GM18502 (cell line): ENCODE measurements at regions not wholly inside any gene's neighbourhood (a gene's known extent, or its start where the extent isn't known, plus 50 kb on each side); places are given as distances from the start of the nearest gene placed in this dataset.

ENCODE experiments used
- ATAC-seq: cut with Tn5 transposase; IDR thresholded peaks from one replicate; pipeline ENCODE4 v1.9.1; 2021; ENCODE audit warnings: mild to moderate bottlenecking; ENCODE audit not compliant: unreplicated experiment, poor library complexity

DNA sequence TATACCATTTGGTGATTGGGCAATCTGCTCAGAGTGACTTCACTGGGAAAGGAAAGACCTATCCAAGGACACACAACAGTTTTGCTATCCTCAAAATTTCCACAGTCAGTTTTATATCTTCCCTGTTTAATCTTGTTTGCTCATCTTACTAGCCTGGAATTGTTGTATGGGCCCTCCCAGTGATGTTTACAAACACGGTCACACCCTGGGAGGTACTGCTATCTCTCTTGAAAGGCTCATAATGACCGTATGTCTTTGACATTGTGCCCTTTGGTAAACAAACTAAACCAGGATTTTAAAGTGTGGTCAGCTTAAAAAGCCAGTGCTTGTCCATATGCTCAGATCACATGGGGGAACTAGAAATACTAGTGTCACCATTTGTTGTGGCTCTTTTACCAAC, 277.0 kb downstream of the CDH2 start:
- ATAC-seq: no peak

DNA sequence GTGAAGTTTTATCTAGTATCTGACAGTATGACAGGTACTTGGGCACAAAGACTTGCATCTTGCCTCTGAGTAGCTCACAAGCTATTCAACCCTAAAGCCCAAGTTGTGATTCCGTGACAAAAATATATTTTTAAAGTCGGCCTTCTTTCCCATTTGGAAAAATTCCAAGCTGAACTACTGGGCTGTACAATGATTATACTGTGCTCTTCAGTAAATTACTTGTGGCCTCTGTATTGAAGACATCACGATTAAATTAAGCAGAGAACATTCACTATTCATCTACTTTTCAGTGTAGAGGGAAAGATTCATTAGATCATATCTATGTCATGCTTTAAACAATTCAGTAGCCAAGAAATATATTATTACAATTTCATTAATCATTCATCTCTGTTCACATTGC, 282.2 kb downstream of the CDH2 start:
- ATAC-seq: no peak

DNA sequence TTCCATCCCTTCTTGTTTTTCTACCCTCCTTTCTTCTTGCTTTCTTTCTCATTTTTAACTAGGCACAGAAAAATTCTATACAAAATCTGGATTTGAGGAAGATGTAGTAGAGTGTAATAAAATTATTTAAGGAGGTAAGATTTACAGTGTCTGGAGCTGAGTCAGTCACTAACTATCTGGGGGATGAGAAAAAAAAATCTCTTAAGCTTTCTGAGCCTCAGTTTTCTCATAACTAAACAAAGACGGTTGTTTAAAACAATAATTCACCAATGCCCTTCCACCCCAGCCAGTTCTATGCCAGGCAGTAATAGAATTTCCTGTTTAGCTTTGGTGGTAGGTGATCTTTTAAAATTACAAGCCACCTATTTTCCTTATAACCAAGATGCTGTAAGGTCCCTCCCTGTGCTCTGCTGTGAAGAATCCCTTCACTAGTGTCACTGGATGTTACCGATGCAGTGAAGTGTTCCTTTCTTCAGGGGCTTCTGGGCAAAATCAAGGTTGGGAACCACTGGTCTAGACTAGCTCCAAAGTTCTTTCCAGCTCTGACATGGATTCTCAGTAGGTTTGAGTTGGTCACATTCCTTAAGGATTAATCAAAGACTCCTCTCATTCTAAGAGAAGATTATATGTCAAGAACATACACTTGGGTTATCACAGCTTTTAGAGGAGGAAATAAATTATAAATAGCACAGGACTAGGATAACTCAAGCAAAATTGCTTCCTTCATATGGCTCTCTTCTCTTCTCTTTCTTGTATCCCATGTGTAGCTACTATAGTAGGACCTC, 289.0 kb downstream of the CDH2 start:
- no peak for ATAC-seq

DNA sequence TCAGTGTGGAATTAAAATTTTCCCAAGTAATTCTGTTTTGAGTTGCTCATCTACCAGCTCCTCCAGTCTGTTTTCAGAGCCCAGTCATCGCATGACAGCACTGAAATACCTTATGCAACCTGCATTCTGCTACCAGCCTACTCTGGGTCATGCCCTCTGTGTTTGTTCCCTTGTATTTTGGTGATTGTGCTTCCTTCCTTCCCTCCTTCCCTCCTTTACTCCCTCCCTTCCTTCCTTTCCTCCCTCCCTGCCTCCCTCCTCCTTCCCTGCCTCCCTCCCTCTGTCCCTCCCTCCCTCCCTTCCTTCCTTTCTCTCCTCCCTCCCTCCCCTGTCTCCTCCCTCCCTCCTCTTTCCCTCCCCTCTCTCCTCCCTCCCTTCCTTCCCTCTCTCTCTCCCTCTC, 289.6 kb downstream of the CDH2 start:
- no peak for ATAC-seq

DNA sequence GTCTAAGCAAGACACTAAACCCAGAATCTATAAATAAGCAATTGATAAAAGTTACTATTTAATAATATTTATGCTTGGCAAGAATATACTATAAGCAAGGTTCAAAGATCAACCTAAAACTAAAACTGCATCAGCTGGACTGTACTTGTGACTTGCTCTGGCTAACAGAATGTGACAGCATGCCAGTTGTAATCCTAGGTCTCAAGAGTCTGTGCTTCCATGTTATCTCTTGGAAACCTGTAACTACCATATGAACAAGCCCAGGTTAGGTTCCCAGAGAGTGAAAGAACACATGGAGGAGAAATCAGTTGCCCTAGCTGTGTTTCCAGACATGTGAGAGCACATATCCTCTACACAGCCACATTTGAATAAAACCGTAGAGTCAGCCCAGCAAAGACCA, 297.4 kb downstream of the CDH2 start:
- ATAC-seq: no peak

DNA sequence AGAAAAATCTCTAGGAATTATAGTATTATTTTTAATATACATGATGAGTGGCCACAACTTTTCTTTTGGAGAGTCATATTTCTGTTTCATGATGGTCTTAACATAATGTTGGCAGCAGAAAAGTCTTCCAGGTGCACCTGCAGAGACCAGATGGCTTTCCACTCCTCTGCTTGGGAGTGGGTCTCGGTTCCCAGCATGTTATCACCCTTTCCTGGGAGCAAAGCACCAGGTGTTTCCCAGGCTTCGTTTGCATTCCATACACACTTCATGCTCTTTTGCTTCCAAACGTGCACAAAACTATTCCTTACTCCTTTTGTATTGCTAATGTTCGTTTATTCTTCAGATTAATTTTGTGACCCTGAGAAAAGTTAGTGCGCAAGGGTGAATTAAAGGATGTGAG, 305.2 kb downstream of the CDH2 start:
- no peak for ATAC-seq

DNA sequence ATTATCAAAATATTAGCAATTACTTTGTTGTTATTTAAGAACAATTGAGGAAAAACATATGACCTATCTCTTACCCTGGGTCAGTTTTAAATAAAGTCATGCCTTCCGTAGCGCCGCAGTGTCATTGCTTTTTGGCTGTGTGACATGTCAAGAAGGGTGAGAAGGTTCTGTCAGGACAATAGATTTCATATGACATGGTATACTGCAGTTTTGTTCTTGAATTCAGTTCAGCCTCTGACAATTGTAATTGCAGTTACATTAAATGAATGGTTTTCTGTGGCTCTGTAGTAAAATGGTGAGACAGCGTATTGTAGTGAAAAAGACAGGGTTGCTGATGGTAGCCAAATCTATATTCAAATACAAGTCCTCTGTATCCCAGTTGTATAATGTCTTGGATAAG, 307.2 kb downstream of the CDH2 start:
- no peak for ATAC-seq

DNA sequence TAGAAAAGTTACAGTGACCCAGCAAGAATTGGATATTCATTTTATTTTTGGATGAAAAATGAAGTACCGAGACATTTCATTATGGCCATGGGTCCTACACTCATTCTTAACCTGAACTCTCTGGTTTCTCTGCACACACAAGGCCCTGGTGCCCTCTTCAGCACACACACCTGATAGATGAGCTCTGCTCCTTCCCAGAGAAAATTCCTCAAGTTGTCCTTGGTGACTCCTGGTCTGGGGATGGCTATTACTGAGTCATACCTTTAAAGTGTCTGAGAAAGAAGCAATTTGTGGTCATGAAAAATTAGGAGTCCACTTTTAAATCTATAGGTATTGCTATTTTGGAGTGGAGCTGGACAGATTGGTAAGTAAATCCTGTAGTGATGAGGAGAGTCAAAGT, 311.5 kb downstream of the CDH2 start:
- ATAC-seq: no peak

DNA sequence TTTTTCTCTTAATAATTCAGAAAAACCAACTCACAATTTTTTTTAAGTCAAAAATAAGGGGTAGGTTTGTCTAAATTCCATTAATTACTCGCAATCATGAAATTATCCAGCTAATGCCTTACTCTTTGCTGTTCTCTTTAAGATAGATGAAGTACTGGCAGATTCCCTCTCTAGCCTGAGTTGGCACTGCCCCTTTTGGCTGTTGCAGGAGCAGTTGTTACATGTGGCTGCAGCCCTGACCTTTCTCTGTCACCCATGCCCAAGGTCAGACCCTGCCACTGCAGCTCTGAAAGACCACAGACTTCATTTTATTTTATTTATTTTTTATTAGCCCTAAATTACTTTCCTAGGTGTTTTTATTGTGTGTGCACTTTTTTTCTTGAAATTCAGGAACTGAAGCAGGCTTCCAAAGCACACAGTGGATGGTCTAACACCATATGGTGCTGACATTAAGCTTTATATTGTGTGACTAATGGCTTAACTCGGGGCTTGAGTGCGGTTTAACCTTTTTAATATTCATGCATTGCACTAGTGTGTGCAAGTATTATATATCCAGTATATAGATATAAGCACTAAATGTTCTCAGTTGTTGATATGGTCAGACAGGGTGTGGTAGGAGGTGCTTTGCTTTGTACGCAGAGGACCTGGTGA, 313.0 kb downstream of the CDH2 start:
- no peak for ATAC-seq

DNA sequence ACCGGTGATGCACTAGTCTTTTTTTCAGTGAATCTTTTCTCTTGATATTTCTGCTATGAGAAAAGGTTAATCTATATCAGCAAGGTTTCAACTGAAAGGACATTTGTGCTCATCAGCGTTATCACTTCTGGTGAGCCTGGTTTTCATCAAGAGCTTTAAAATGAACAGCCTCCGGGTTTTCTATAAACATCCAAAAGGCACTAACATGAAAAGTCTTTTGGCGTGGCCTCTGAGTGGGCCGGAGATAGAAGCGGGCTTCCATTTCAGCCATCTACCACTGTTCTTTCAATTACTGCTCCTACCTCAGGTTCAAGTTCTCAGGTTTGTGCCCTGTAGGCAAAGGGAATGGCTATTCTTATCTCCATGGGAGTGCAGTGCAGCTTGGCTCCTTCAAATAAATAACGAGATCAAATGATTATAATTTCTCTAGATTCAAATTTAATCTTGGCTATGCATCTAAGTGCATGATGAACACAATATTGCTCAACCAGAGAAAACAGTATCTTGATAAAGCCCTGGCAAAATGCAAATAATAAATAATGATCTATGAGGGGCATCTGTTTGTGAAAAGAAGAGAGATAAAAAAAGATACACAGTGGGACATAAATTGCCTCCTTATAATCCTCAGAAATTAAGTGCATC, 314.8 kb downstream of the CDH2 start:
- no peak for ATAC-seq

DNA sequence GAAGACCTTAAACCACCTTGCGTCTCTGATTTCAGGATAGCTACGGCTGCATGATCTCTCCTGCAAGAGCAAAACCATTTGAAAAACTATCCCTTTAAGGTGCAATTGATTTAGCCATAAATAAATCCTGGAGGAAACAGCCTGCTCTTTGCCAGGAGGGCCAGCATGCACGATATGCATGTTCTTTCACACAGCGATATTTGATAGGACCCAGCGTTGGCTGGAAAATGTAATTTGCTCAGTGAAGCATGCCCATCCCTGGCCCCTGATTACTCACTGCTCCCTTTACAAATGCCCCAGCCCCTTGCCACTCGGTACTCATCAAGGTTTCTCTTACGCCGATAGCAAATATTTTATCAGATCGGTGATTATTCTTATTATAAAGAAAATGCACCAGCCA, 315.4 kb downstream of the CDH2 start:
- ATAC-seq: no peak

DNA sequence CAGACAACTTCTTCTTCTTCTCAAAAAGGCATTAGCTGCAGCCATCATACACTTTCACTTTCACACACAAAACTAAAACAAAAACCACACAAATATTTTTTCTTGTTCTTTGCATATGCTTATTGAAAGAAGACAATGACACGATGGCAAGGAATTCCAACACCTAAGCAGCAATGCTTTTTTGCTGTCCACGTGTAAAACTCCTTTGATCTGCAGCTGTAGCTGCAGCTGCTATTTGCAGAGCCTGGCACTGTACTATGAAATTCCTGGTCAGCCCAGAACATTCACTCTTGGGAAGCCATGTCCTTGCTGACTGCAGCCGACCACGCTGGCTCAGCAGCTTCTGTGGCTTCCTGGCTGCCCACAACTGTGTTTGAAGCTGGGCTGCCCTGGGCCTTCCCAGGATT, 316.2 kb downstream of the CDH2 start:
- ATAC-seq: no peak

DNA sequence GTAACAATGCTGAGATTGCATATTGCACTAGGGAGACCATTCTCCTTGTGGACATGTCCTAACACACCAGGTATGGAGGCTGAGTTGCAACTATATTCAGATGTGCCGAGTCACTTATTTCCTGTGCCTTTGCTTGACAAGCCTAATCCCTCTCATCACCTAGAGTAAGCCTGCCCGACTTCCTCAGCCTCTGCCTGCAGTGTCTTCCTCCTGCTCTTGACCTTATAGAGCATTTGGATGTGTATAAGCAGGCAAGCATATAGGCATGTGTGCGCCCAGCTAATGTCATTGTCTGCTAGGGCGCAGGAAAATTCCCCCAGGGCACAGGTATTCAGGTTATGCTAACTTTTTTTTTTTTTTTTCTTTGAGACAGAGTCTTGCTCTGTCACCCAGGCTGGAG, 316.9 kb downstream of the CDH2 start:
- ATAC-seq: no peak

DNA sequence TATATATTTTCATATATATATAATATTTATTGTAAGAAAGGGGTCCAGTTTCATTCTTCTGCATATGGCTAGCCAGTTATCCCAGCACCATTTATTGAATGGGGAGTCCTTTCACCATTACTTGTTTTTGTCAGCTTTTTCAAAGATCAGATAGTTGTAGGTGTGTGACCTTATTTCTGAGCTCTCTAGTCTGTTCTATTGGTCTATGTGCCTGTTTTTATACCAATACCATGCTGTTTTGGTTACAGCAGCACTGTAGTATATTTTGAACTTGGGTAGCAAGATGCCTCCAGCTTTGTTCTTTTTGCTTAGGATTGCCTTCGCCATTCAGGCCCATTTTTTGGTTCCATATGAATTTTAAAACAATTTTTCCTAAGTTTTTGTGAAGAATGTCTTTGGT, 320.1 kb downstream of the CDH2 start:
- no peak for ATAC-seq

DNA sequence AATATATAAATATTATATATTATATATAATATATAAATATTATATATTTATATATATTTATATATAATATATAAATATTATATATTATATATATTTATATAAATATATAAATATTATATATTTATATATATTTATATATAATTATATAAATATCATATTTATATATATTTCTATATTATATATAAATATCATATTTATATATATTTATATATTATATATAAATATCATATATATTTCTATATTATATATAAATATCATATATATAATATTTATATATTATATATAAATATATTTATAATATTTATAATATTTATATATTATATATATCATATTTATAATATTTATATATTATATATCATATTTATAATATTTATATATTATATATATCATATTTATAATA, 321.4 kb downstream of the CDH2 start:
- no peak for ATAC-seq

DNA sequence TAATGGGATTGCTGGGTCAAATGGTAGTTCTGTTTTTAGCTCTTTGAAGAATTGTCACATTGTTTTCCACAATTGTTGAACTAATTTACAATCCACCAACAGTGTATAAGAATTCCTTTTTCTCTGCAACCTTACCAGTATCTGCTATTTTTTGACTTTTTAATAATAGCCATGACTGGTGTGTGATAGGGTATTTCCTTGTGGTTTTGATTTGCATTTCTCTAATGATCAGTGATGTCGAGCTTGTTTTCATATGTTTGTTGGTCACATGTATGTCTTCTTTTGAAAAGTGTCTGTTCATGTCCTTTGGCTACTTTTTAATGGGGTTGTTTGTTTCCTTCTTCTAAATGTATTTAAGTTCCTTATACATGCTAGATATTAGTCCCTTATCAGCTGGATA, 322.3 kb downstream of the CDH2 start:
- no peak for ATAC-seq

DNA sequence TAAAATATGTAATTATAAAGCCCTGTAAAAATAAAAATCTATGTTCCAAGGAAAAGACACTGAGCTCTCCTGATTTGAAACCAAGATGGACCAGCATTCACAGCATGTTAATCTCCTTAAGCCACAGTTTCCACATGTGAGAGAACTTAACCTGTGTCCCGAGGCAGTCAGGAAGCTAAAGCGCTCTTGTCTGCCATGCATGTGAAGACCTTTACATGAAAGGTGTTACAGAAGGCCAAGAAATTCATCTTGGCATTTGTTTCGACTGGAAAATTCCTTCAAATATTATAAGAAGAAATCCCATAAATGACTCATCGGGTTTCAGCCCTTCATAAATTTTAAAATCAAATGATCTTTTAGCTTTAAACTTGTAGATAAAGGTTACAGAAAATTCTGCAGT, 328.6 kb downstream of the CDH2 start:
- ATAC-seq: no peak

DNA sequence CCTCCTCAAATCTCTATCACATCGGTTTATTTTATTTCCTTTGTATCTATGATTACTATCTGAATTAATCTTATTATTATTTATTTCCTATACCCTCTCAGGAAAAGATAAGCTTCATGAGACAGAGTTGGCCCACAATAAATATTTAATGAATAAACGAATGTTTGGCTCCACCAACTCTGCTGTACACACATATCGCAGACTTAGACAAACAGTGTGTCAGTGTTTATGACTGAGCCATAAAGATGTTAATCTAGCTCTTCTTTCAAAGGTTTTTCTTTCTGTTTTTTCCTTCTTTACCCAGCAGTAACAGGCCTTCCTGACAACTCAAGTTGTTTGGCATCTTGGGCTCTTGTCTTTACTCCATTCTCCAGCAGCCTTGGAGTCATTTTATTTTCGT, 329.5 kb downstream of the CDH2 start:
- no peak for ATAC-seq

DNA sequence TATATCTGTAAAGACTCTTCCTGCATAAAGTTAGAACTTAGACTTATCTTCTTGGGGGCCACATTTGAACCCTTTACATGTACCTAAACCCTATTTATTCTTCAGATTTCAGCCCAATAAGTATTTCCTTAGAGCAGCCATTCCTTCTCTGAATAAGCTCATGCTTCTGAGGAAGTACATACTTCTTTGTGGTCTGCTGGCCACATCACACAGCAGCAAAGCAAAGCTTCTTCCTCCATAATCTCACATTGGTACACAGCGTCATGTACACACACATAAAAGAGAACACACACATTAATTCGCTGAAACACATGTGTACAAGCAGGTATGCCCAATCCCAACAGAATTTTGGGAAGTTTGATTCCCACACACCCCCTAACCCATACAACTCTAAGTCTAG, 331.0 kb downstream of the CDH2 start:
- no peak for ATAC-seq

DNA sequence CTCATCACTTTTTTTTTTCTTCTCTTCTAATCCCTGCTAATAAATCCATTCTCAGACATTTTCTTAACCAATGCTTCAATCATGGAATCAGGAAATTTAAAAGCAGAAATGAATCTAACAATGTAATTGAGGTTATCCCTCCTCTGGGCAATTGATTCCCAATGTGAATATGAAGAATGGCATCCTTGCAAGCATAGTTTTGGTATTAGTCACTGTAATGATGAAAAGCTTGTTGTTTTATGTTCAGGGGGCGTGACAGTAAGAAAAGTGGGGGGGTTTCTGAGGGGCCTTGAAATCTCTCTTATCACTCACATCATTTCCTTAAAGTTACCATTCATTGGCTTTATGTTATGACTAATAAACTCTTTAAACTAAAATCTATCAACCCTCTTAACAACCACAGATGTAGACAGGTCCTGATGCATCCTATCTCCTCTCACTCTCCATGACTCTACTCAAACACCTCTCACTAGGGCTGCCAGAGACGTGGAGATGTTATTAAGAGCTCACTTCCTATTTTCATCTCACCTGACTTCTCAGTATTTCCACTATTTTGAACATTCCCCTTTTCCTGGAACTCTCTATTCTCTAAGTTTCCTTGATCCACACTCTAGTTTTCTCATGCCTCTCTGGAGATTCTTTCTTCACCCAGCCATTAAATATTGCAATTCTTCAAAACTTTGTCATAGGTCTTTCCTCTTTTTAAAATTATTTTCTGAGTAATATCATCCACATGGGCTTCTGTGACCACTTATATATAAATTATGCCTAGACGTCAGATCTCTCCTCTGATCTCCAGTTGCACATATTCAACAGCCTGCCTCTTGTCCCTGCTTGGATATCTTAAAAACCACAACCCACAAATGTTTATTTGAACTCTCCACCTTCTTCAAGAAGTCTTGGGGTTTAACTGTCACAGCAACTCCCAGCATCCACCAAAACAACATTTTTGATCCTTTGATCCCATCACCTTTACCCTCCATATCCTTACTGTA, 332.9 kb downstream of the CDH2 start:
- no peak for ATAC-seq

DNA sequence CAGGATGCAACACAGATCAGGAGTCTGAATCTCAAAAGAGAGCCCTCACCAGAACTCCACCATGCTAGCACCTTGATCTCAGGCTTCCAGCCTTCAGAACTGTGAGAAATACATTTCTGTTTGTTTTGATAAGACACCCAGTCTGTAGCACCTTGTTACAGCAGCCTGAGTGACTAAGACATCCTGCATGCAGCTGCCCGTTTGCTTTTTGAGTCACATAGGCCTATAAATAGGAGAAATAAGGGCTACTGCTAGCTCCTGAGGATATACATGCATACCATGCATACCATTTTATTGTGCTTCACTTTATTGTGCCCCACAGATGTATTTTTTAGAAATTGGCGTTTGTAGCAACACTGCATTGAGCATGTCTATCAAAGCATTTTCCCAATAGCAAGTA, 337.8 kb downstream of the CDH2 start:
- ATAC-seq: no peak
